ENCODE measurements at regions not wholly inside any gene's neighbourhood (a gene's known extent, or its start where the extent isn't known, plus 50 kb on each side); places are given as distances from the start of the nearest gene placed in this dataset.
"Not testable (repeated sequence)": the region's sequence is repeated elsewhere in the genome, so short reads cannot be mapped to it uniquely, and the experiment has no call there.

GRCh38 chr15:77877869-77878577 is 199.5 kb downstream of the TBC1D2B start:
- no peak for DNase-seq

DNA sequence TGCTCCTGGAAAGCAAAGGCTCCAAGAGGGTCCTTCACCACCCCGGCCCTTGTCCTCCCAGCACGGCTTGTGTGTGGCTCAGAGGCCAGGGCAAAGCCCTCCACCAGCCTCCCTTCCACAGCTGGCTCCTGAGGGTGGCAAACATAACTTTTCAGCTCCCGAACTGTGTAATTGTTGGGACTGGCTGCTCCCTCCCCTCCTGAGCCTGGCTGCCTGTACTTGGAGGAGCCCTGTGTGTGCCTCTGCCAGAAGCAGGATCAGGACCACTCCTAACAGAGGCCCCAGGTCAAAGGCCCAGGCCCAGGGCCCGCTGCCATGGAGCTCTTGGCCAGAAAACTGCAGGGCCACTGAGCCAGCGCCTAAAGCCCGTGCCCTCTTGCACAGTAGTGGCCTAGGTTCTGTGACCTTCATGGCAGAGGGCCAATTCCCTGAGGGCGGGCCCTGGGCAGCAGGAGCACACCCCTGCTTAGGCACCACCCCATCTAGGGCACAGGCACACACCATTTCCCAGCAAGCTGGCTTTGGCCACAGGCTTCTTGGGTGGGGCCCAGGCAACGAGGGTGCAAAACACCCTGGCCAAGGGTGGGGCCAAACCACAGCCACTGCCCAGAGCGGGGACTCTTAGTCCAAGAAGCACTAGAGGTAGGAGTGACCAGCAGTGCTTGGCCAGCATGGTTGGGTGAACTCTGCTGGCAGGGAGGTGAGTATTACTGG is 201.2 kb downstream of the TBC1D2B start:
- DNase-seq = not testable (repeated sequence)

DNA sequence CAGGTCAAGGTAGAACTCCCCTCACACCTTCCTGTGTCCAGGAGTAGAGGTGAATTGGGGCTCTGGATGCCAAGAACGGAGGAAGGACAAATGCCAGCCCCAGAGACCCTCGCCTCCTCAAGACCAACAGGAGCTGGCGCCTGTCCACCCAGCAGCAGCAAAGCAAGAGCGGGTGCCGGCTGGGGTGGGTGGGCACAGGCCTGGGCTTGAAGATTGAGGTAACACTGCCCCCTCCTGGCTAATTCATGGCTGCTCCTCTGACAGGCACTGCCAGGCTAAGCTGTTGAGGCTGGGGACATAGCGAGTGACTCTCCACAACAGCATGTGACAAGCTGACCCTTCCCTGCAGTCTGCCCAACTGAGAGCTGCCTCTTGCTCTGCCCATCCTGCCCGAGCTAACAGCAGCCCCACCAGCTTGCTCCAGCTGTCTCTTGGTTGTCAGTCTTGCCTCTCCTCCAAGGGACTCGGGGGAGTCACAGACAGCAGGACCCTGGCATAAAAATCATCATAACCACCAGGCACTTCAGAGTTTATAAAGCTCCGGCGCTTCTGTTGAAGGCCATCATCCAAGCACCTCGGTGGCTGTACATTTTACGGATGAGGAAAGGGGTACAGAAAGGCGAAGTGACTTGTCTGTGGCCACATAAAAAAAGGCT is 202.3 kb downstream of the TBC1D2B start:
- DNase-seq = peak; percentile 32

- no peak for DNase-seq
These were observed 203.4 kb downstream of the TBC1D2B start for GRCh38 chr15:77874063-77874462.

- not testable (repeated sequence) for DNase-seq
These were observed 204.7 kb downstream of the TBC1D2B start for GRCh38 chr15:77872521-77873425.

GRCh38 chr15:77871852-77872371 is 205.6 kb downstream of the TBC1D2B start:
- DNase-seq = no peak

DNA sequence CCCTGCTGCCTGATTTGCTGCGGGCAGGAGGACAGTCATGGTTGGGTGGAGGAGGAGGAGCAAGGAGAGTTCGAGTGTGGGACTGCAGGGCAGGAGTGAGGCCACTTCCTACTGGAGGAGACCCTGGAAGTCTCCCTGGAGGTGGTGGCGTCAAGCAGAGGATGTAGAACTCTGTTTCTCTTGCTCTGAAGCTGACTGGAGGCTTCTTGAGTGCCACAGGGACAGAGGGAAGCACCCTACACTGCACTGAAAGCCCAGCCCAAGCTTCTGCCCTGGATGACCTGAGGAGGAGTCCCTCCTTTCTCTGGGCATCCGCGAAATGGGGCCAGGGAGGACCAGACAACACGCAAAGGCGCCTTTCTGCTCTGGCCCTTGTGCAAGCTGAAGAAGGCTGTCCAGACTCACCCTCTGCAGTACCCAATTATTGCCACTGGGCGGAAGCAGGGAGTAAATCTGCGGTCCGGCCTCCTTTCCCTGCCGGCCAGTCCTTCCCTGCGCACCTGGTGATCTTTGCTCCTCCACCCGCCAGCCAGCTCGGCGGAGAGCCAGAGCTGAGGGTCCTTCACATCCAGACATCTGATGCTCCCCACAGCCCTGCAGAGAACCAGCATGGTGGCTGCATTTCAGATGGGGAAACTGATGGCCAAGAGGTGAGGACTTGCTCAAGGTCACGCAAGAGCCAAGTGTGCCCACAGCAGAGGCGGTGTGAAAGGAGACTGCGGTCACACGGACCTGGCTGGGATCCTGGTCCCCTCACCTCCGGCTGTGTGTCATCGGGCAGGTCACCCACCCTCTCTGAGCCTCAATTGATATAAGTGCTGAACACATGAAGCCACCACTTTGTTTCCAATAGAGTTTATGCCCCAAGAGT is 207.1 kb downstream of the TBC1D2B start:
- DNase-seq = peak; percentile 54

- DNase-seq = no peak
These were observed 208.3 kb downstream of the TBC1D2B start for GRCh38 chr15:77869021-77869895.

- DNase-seq = not testable (repeated sequence)
These were observed 209.4 kb downstream of the TBC1D2B start for GRCh38 chr15:77868048-77868629.

- no peak for DNase-seq
These were observed 210.1 kb downstream of the TBC1D2B start for GRCh38 chr15:77867266-77868047.

DNA sequence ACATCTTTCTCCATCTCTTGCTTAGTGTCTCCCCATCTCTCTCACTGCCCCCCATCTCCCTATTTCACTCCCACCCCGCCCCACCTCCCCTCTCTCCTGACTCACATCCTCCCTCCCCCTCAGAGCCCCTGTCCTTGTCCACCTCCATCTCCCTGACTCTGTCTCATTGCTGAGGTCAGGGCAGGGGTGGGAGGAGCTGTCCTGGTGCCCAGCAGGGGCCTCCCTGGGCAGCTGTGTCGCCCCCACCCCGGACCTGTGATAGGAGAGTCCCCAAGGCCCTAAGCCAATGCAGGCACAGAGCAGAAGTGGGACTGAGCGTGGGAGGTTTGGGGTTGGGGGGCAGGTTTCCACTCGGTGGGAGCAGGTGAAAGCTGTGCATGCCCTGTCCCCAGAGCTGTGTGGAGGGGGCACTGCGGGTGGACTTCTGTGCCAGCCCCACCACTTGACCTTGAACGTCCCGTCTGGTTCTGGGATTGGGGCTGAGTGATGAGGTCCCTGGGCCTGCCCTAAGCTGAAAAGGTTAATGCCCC is 210.8 kb downstream of the TBC1D2B start:
- DNase-seq = no peak

GRCh38 chr15:77866186-77866585 is 211.3 kb downstream of the TBC1D2B start:
- DNase-seq = no peak

DNA sequence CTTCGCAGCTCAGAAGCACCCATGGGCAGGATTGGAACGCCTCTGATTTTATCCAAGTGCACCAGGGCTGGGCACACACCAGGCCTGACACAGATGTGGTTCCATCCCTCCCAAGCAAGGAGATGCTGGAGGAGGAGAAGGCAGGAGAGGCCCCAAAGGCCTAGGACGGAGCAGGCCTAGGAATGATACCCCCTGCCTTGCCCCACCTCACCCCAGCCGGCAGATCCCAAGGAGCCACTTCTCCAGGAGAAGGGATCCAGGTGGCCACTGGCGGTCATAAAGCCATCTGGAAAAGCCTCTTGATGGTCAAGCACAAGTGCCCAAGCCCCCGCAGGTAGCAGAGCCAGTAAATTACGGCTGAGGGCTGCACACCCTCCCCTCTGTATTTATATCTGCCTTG is 211.8 kb downstream of the TBC1D2B start:
- DNase-seq = no peak

GRCh38 chr15:77865106-77865610 is 212.4 kb downstream of the TBC1D2B start:
- no peak for DNase-seq

- DNase-seq = no peak
These were observed 213.1 kb downstream of the TBC1D2B start for GRCh38 chr15:77864211-77865105.

DNA sequence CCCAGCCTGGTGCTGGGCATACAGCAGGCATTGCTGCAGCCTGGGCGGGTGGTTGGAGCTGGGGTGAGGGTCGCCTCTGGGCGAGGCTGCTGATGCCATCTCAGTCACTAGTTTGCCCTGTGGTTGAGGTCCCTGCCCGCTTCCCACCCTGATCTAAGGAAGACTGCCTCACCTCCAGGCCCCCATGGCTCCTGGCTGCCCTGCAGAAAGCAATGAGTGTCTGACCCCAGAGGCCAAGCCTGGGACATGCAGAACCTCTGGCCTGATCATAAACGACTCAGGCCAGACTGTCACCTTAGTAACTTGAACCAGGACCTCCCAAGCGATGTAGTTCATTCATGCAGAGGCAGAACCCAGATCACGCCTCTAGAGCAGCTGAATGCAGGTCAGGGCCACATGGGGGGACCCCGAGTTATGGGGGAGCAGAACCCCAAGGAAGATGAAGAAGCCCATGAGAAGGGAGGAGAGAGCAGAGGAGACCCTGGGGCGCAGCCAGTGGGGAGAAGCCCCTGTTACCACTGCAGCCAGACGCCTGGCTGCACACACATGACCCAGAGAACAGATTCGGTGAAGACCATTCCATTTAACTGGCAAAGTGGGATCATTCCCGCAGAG is 213.9 kb downstream of the TBC1D2B start:
- DNase-seq = no peak

DNA sequence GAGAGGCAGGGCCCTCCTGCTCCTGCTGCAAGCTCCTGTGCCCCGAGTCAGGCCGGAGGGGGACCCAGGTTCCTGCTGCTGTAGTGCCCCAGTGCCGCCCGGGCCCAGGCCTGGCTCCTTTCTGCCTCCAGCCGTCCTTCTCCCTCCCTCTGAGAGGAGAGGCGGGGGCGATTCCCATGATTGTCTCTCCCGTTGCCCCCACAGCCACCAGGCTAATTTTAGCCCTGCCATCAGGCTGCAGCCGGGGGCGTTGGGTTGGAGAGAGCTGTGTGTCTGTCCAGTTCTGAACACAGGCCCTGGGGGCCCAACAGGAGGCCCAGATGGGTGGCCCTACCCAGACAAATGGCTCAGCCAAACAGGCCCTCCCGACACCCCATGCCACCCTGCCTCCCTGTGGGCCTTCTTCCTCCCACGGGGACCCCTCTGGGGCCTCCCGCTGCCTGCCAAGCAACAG is 214.8 kb downstream of the TBC1D2B start:
- no peak for DNase-seq

All from occipital lobe (tissue), 1 donor.